ENCODE measurements at regions not wholly inside any gene's neighbourhood (a gene's known extent, or its start where the extent isn't known, plus 50 kb on each side); places are given as distances from the start of the nearest gene placed in this dataset.
A peak's percentile ranks its signal among the peaks of the same experiment; 100 is the strongest.

- no peak for DNase-seq (ENCODE audit: low read depth in 2 of 2)
These were observed 499.1 kb downstream of the FOXO1 start for GRCh38 chr13:40167327-40167726.

- no peak for DNase-seq (ENCODE audit: low read depth in 2 of 2)
These were observed 497.8 kb downstream of the FOXO1 start for GRCh38 chr13:40168425-40169166.

DNA sequence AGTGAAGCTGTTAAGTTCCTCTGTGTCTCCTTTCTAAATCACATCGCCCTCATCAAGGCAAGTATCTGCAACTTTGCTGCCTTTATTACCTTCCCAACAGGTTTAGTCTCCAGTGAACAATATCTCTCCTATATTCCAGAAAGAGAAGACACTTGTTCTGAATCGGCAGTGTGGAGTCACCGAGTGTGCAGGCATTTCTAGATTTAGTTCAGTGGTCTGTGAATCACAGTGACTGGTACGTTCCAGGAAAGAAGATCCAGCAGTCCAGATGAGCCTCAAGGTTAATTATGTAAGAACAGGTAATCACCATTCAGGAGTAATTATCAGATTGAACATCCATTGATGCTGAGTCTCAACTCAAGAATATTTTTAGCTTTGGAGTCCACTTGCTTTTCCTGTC, 497.0 kb downstream of the FOXO1 start:
- DNase-seq (ENCODE audit: low read depth in 2 of 2) = no peak

GRCh38 chr13:40170091-40170490, 496.4 kb downstream of the FOXO1 start:
- no peak for DNase-seq (ENCODE audit: low read depth in 2 of 2)

DNA sequence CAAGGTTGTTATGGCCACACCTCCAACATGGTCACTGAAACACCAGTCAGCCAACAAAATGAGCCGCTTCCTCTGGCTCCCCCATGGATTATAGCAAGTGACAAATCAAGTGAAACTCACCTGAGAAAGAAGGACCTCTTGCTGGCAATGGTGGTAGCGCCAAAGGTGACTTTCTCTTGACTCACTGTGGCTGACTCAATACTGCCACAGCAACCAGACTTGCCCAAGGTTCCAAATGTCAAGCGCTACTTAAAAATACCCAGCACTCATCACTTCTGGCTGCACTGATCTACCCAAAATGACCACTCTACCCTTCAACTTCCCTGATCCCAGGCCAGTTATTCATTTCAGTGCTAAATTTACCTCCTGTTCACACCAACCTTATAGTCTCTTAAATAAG, 495.5 kb downstream of the FOXO1 start:
- peak in 1 of 2 donors; percentile 22 for DNase-seq (ENCODE audit: low read depth in 2 of 2)

DNA sequence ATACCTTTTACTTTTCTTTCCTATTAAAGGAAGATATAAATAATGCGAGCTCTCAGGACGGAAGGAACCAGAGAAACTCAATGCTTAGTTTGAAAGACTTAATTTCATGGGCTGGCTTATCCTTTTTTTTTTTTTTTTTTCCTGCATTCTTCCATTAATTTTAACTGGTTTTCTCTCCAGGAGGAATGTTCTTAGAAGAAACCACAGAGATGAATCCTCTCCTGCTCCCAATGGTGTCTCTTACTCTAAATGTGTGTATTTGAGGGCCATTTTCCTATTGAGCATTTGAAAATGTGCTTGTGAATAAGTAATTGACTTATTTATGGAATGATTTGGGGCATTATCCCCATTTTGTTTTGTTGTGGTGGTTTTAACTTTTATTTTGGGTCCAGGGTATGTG, 494.9 kb downstream of the FOXO1 start:
- no peak for DNase-seq (ENCODE audit: low read depth in 2 of 2)

GRCh38 chr13:40172149-40172591, 494.3 kb downstream of the FOXO1 start:
- DNase-seq (ENCODE audit: low read depth in 2 of 2) = no peak

DNA sequence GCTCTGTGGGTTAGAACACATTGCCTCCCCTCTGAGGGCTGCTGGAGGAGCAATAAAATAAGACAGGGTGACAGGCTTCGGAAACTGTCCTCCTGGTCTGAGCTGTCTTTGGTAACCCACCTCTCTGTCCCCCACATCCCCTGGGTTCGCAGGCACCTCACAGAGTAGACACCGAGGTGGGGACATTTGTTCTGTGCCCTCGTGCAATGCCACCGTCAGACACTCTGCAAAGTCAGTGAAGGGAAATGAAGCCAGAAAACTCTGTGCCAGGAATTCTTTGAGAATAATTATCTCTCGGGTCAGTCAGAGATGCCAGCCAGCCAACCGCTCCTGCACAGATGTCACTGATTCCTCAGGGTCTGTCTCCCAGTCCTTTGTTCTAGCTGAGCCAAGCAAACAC, 493.6 kb downstream of the FOXO1 start:
- no peak for DNase-seq (ENCODE audit: low read depth in 2 of 2)

GRCh38 chr13:40175639-40176038, 490.8 kb downstream of the FOXO1 start:
- DNase-seq (ENCODE audit: low read depth in 2 of 2) = no peak

GRCh38 chr13:40176242-40176641, 490.2 kb downstream of the FOXO1 start:
- DNase-seq (ENCODE audit: low read depth in 2 of 2) = no peak

GRCh38 chr13:40178130-40178529, 488.3 kb downstream of the FOXO1 start:
- DNase-seq (ENCODE audit: low read depth in 2 of 2) = no peak

GRCh38 chr13:40179445-40180281, 486.8 kb downstream of the FOXO1 start:
- DNase-seq (ENCODE audit: low read depth in 2 of 2) = no peak

GRCh38 chr13:40180776-40181175, 485.7 kb downstream of the FOXO1 start:
- DNase-seq (ENCODE audit: low read depth in 2 of 2) = no peak

- DNase-seq (ENCODE audit: low read depth in 2 of 2) = no peak
These were observed 485.1 kb downstream of the FOXO1 start for GRCh38 chr13:40181203-40181845.

- no peak for DNase-seq (ENCODE audit: low read depth in 2 of 2)
These were observed 483.9 kb downstream of the FOXO1 start for GRCh38 chr13:40182591-40182990.

GRCh38 chr13:40185414-40185813, 481.0 kb downstream of the FOXO1 start:
- no peak for DNase-seq (ENCODE audit: low read depth in 2 of 2)

GRCh38 chr13:40186041-40186440, 480.4 kb downstream of the FOXO1 start:
- no peak for DNase-seq (ENCODE audit: low read depth in 2 of 2)

GRCh38 chr13:40186626-40187323, 479.7 kb downstream of the FOXO1 start:
- no peak for DNase-seq (ENCODE audit: low read depth in 2 of 2)

- DNase-seq (ENCODE audit: low read depth in 2 of 2) = peak; percentile 50 to 54
These were observed 479.1 kb downstream of the FOXO1 start for GRCh38 chr13:40187324-40187795.

DNA sequence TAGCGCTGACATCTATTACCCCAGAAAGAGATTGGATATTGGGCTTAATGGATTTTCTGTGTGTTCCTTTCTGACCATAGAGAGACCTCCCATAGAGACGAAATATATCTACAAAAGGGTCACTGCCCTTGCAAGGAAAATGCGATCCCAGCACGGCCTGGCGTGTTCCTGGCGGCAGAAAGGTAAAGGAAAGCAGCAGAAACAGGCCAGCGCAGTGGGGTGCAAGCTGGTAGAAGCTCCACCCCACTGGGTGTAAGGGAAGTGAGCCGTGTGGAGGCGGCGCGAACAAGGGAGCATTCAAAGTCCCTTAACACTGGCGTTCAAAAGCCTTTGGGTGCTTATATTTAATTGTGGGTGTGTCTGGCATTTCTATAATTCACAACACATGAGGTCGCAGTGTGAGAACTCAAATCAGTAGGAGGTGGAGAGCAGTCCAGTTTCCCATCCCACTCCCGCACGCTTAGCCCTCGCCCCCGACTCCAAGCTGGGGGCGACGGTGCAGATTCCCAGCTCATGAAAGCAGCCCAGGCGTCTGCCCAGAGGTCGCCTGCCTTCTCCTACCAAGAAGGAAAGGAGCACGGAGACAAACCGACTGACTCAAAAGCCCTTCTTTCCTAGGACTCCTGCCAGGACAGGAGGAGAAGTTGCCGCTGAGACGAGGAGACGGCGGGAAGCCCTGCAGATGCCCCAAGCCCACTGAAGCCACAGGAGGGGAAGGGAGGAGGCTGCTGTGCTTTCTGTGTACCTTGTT, 478.4 kb downstream of the FOXO1 start:
- peak in 1 of 2 donors; percentile 24 for DNase-seq (ENCODE audit: low read depth in 2 of 2)

DNA sequence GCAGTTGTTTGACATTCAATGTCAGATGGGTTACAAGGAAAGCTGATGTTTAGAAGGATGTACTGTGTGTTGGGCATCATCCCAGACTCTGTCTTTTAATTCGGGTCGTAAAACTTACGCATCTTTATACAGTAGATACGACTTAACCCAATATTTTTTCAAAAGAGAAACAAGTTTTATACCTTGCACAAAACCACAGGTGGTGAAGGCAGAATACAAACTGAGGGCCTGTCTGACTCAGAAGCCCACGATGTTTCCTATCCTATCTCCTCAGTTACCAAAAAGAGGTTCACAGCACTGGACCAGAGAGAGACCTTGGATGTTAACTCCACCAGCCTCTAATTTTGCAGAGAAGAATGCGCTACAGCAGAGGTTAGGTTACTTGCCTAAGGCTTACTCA, 477.0 kb downstream of the FOXO1 start:
- DNase-seq (ENCODE audit: low read depth in 2 of 2) = no peak

Data from stimulated activated CD8-positive, alpha-beta memory T cell treated with anti-CD3 and anti-CD28 coated beads, Interleukin-7, amount 100 ng/mL, for 4 hours (primary cell).